A549 (cell line): ENCODE measurements at regions not wholly inside any gene's neighbourhood (a gene's known extent, or its start where the extent isn't known, plus 50 kb on each side); places are given as distances from the start of the nearest gene placed in this dataset.

Experiments
- CHD2 ChIP-seq: fragments of 150-350 bp; IDR thresholded peaks from 2 replicates; pipeline ENCODE4 v1.6.1; 2014; ENCODE audit warnings: low read length; ENCODE audit not compliant: partially characterized antibody
- CTCF ChIP-seq: fragments of >200 bp; sonication (Bioruptor Twin); formaldehyde crosslinking; IDR thresholded peaks from 3 replicates; pipeline ENCODE4 v1.5.1; 2016
- MAX ChIP-seq: IDR thresholded peaks from 2 replicates; pipeline ENCODE4 v1.6.1; 2012
- POLR2A ChIP-seq: IDR thresholded peaks from 2 replicates; pipeline ENCODE4 v1.6.1; 2012; ENCODE audit warnings: mild to moderate bottlenecking, low read length
- RFX5 ChIP-seq: fragments of 450-650 bp; IDR thresholded peaks from 2 replicates; pipeline ENCODE4 v1.7.1; 2014; ENCODE audit warnings: antibody characterized with exemption, mild to moderate bottlenecking, moderate library complexity
- ZFP36 ChIP-seq: fragments of 450-650 bp; IDR thresholded peaks from 2 replicates; pipeline ENCODE4 v1.6.1; 2014; ENCODE audit warnings: borderline replicate concordance; ENCODE audit not compliant: partially characterized antibody

GRCh38 chr9:26755476-26755875 lies 137.1 kb downstream of the CAAP1 start:
- TF ChIP-seq RFX5 (no peak), CTCF (no peak), POLR2A (no peak), ZFP36 (no peak), MAX (no peak), CHD2 (no peak)
